Ureter (tissue), 1 donor: ENCODE measurements at regions not wholly inside any gene's neighbourhood (a gene's known extent, or its start where the extent isn't known, plus 50 kb on each side); places are given as distances from the start of the nearest gene placed in this dataset.

ENCODE experiments used
- DNase-seq: peaks from one replicate; pipeline ENCODE4 v3.0.0-alpha.2; 2020; ENCODE audit warnings: low spot score
- donor health status: DM: yes; HTN: yes; CAD: no.

GRCh38 chrX:68947882-68948605 lies 119.2 kb downstream of the EFNB1 start:
- DNase-seq, result no peak

- DNase-seq, result peak; percentile 40
Observed at GRCh38 chrX:68945603-68946228, 116.9 kb downstream of the EFNB1 start.

GRCh38 chrX:68945081-68945602 lies 116.3 kb downstream of the EFNB1 start:
- DNase-seq, result peak; percentile 8

- DNase-seq, result peak; percentile 30
Observed at GRCh38 chrX:68944211-68944610, 115.4 kb downstream of the EFNB1 start.

- no peak for DNase-seq
Observed at GRCh38 chrX:68942840-68943239, 114.0 kb downstream of the EFNB1 start.

- peak; percentile 15 for DNase-seq
Observed at GRCh38 chrX:68942104-68942503, 113.3 kb downstream of the EFNB1 start.

- DNase-seq, result peak; percentile 20
Observed at GRCh38 chrX:68941385-68941952, 112.6 kb downstream of the EFNB1 start.

- DNase-seq, result peak; percentile 34
Observed at GRCh38 chrX:68940601-68941000, 111.8 kb downstream of the EFNB1 start.

GRCh38 chrX:68939868-68940267 lies 111.0 kb downstream of the EFNB1 start:
- DNase-seq, result peak; percentile 20

GRCh38 chrX:68938244-68939004 lies 109.6 kb downstream of the EFNB1 start:
- peak; percentile 38 for DNase-seq

GRCh38 chrX:68937581-68937980 lies 108.8 kb downstream of the EFNB1 start:
- no peak for DNase-seq

- peak; percentile 38 for DNase-seq
Observed at GRCh38 chrX:68936608-68937007, 107.8 kb downstream of the EFNB1 start.

- DNase-seq, result no peak
Observed at GRCh38 chrX:68936126-68936525, 107.3 kb downstream of the EFNB1 start.

- no peak for DNase-seq
Observed at GRCh38 chrX:68935362-68935761, 106.5 kb downstream of the EFNB1 start.

GRCh38 chrX:68934922-68935321 lies 106.1 kb downstream of the EFNB1 start:
- no peak for DNase-seq

- no peak for DNase-seq
Observed at GRCh38 chrX:68934421-68934820, 105.6 kb downstream of the EFNB1 start.

GRCh38 chrX:68932611-68933010 lies 103.8 kb downstream of the EFNB1 start:
- DNase-seq, result no peak

- DNase-seq, result no peak
Observed at GRCh38 chrX:68931345-68931744, 102.5 kb downstream of the EFNB1 start.

GRCh38 chrX:68930542-68931317 lies 101.9 kb downstream of the EFNB1 start:
- no peak for DNase-seq

- no peak for DNase-seq
Observed at GRCh38 chrX:68929332-68930150, 100.7 kb downstream of the EFNB1 start.
